ENCODE measurements at regions not wholly inside any gene's neighbourhood (a gene's known extent, or its start where the extent isn't known, plus 50 kb on each side); places are given as distances from the start of the nearest gene placed in this dataset.

DNA sequence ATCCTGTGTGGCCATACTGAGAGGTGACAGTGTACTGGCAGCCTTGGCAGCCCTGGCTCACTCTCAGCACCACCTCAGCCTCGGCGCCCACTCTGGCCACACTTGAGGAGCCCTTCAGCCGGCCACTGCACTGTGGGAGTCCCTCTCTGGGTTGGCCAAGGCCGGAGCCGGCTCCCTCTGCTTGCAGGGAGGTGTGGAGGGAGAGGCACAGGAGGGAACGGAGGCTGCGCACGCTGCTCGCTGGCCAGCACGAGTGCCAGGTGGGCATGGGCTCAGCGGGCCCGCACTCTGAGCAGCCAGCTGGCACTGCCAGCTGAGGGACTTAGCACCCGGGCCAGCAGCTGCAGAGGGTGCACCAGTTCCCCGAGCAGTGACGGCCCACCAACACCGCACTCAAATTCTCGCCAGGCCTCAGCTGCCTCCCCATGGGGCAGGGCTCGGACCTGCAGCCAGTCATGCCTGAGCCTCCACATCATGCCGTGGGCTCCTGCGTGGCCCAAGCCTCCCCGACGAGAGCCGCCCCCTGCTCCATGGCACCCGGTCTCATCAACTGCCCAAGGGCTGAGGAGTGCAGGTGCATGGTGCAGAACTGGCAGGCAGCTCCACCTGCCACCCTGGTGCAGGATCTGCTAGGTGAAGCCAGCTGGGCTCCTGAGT, 184.4 kb upstream of the TOX3 start:
- Histone ChIP-seq H3K27ac (ENCODE audit: control insufficient read depth, insufficient read depth) (no peak overlapping the region), H3K4me2 (ENCODE audit: control insufficient read depth, insufficient read depth) (no peak overlapping the region), H3K36me3 (ENCODE audit: control insufficient read depth in 2 of 2, insufficient read depth in 2 of 2, low read length in 1 of 2) (no peaks in the 10 kb centered on the region), H3K27me3 (replicated peaks in 1 of 2; ENCODE audit: control insufficient read depth in 2 of 2, insufficient read depth in 2 of 2, low read length in 1 of 2) (no peaks in the 10 kb centered on the region), H3K79me2 (ENCODE audit: control insufficient read depth, insufficient read depth, low read length) (no peaks in the 10 kb centered on the region), H3K4me3 (no peak overlapping the region), H4K20me1 (ENCODE audit: control insufficient read depth, insufficient read depth) (no peaks in the 10 kb centered on the region), H3K9me3 (replicated peaks; ENCODE audit: control insufficient read depth, insufficient read depth, low read length) (no peaks in the 10 kb centered on the region), H3K4me1 (ENCODE audit: control insufficient read depth, insufficient read depth, low read length) (no peaks in the 10 kb centered on the region), H3K9ac (ENCODE audit: control insufficient read depth, insufficient read depth, low read length) (no peak overlapping the region), H2AFZ (ENCODE audit: control insufficient read depth, low read depth, low read length) (no peak overlapping the region)
- SMC1A ChIA-PET (ENCODE audit: uncharacterized antibody, unreplicated experiment), result no interaction called here
- DNase-seq (ENCODE audit: low read depth, low spot score) (no peak), ATAC-seq (no peak), FAIRE-seq (no peak)
- no TSS peak for BruUV-seq (replicated peaks)
- RAD21 ChIA-PET (ENCODE audit: unreplicated experiment), result no interaction called here
- TF ChIP-seq HDAC6 (IDR thresholded peaks at IDR 0.05; ENCODE audit: unreplicated experiment) (no peak), TAF1 (IDR thresholded peaks at IDR 0.05; ENCODE audit: borderline replicate concordance, low read depth, low read length) (no peak), MEF2A (IDR thresholded peaks at IDR 0.05; ENCODE audit: insufficient read depth, low read depth, low read length) (no peak), NBN (IDR thresholded peaks at IDR 0.05) (no peak), MTA3 (IDR thresholded peaks at IDR 0.05; ENCODE audit: borderline replicate concordance, low read length) (no peak)
- TF ChIP-seq, protein P1, sequence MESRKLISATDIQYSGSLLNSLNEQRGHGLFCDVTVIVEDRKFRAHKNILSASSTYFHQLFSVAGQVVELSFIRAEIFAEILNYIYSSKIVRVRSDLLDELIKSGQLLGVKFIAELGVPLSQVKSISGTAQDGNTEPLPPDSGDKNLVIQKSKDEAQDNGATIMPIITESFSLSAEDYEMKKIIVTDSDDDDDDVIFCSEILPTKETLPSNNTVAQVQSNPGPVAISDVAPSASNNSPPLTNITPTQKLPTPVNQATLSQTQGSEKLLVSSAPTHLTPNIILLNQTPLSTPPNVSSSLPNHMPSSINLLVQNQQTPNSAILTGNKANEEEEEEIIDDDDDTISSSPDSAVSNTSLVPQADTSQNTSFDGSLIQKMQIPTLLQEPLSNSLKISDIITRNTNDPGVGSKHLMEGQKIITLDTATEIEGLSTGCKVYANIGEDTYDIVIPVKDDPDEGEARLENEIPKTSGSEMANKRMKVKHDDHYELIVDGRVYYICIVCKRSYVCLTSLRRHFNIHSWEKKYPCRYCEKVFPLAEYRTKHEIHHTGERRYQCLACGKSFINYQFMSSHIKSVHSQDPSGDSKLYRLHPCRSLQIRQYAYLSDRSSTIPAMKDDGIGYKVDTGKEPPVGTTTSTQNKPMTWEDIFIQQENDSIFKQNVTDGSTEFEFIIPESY (IDR thresholded peaks at IDR 0.05), result no peak
- in situ Hi-C loops (cut with MboI), result no loop called here
- intact Hi-C loops (cut with micrococcal nuclease; ENCODE audit: unreplicated experiment), result no loop called here
- CTCF ChIA-PET, result no interaction called here
- POLR2A ChIA-PET, result no interaction called here
- WGBS (ENCODE audit: insufficient coverage, insufficient replicate concordance, low lambda C conversion rate, missing lambda C conversion rate), result 39% methylated on average over 24 of the region's 24 CpGs

DNA sequence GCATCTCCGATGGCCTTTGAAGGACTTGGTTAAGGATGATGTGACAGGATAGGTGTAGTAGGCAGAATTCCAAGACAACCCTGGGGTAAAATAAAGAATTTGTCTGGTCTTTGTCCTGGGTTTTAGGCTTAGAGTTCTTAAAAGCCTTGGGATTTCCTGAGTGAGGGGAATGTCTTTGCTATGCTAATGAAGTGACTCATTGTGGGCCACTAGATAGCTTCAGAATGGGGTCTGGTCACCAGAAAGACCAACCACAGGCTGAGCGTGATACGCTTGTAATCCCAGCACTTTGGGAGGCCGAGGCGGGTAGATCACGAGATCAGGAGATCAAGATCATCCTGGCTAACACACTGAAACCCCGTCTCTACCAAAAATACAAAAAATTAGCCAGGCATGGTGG, 182.8 kb upstream of the TOX3 start:
- CTCF ChIA-PET, result interaction anchor here (1.6 kb wide), 1 partner anchor 538 kb away, joined by 3 read pairs; no protein-coding TSS in a partner anchor
- ATAC-seq (no peak), FAIRE-seq (no peak), DNase-seq (ENCODE audit: low read depth, low spot score) (no peak)
- no peak overlapping the region for H3K4me2 ChIP-seq (ENCODE audit: control insufficient read depth, insufficient read depth)
- WGBS (ENCODE audit: insufficient coverage, insufficient replicate concordance, low lambda C conversion rate, missing lambda C conversion rate), result 27% methylated on average over 7 of the region's 7 CpGs
- POLR2A ChIA-PET, result no interaction called here
- no peaks in the 10 kb centered on the region for H4K20me1 ChIP-seq (ENCODE audit: control insufficient read depth, insufficient read depth)
- no peaks in the 10 kb centered on the region for H3K36me3 ChIP-seq (ENCODE audit: control insufficient read depth in 2 of 2, insufficient read depth in 2 of 2, low read length in 1 of 2)
- no TSS peak for BruUV-seq (replicated peaks)
- no peak overlapping the region for H3K9ac ChIP-seq (ENCODE audit: control insufficient read depth, insufficient read depth, low read length)
- H3K4me1 ChIP-seq (ENCODE audit: control insufficient read depth, insufficient read depth, low read length), result no peaks in the 10 kb centered on the region
- no peak overlapping the region for H3K4me3 ChIP-seq
- H3K79me2 ChIP-seq (ENCODE audit: control insufficient read depth, insufficient read depth, low read length), result no peaks in the 10 kb centered on the region
- H2AFZ ChIP-seq (ENCODE audit: control insufficient read depth, low read depth, low read length), result no peak overlapping the region
- RAD21 ChIA-PET (ENCODE audit: unreplicated experiment), result no interaction called here
- in situ Hi-C loops (cut with MboI), result no loop called here
- no peaks in the 10 kb centered on the region for H3K27me3 ChIP-seq (replicated peaks in 1 of 2; ENCODE audit: control insufficient read depth in 2 of 2, insufficient read depth in 2 of 2, low read length in 1 of 2)
- H3K27ac ChIP-seq (ENCODE audit: control insufficient read depth, insufficient read depth), result no peak overlapping the region
- intact Hi-C loops (cut with micrococcal nuclease; ENCODE audit: unreplicated experiment), result no loop called here
- no peaks in the 10 kb centered on the region for H3K9me3 ChIP-seq (replicated peaks; ENCODE audit: control insufficient read depth, insufficient read depth, low read length)
- SMC1A ChIA-PET (ENCODE audit: uncharacterized antibody, unreplicated experiment), result no interaction called here
- no peak for TF ChIP-seq ZZZ3 (IDR thresholded peaks at IDR 0.05; ENCODE audit: control insufficient read depth, insufficient read length, low read depth)
- no peak for TF ChIP-seq BRCA1 (IDR thresholded peaks at IDR 0.05; ENCODE audit: low read depth, low read length)
- no peak for TF ChIP-seq NBN (IDR thresholded peaks at IDR 0.05)
- no peak for TF ChIP-seq RUNX3 (IDR thresholded peaks at IDR 0.05; ENCODE audit: low read length)
- TF ChIP-seq RAD21 (IDR thresholded peaks at IDR 0.05; ENCODE audit: insufficient read depth, low read depth, low read length), result no peak
- TF ChIP-seq PAX5 (IDR thresholded peaks at IDR 0.05; ENCODE audit: borderline replicate concordance, low read depth, low read length), result no peak
- no peak for TF ChIP-seq RCOR1 (conservative IDR thresholded peaks at IDR 0.05; ENCODE audit: low read depth, low read length)
- TF ChIP-seq, protein P2, sequence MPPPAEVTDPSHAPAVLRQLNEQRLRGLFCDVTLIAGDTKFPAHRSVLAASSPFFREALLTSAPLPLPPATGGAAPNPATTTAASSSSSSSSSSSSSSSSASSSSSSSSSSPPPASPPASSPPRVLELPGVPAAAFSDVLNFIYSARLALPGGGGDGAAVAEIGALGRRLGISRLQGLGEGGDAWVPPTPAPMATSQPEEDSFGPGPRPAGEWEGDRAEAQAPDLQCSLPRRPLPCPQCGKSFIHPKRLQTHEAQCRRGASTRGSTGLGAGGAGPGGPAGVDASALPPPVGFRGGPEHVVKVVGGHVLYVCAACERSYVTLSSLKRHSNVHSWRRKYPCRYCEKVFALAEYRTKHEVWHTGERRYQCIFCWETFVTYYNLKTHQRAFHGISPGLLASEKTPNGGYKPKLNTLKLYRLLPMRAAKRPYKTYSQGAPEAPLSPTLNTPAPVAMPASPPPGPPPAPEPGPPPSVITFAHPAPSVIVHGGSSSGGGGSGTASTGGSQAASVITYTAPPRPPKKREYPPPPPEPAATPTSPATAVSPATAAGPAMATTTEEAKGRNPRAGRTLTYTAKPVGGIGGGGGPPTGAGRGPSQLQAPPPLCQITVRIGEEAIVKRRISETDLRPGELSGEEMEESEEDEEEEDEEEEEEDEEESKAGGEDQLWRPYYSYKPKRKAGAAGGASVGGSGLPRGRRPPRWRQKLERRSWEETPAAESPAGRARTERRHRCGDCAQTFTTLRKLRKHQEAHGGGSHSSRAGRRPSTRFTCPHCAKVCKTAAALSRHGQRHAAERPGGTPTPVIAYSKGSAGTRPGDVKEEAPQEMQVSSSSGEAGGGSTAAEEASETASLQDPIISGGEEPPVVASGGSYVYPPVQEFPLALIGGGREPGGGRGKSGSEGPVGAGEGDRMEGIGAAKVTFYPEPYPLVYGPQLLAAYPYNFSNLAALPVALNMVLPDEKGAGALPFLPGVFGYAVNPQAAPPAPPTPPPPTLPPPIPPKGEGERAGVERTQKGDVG (CRISPR knock-in tag; IDR thresholded peaks at IDR 0.05), result no peak
- TF ChIP-seq BMI1 (IDR thresholded peaks at IDR 0.05; ENCODE audit: borderline replicate concordance), result no peak
- TF ChIP-seq MEF2A (IDR thresholded peaks at IDR 0.05; ENCODE audit: insufficient read depth, low read depth, low read length), result no peak
- no peak for TF ChIP-seq EED (IDR thresholded peaks at IDR 0.05; ENCODE audit: low read depth)

All from GM12878 (cell line).